ENCODE measurements at regions not wholly inside any gene's neighbourhood (a gene's known extent, or its start where the extent isn't known, plus 50 kb on each side); places are given as distances from the start of the nearest gene placed in this dataset.

GRCh38 chr18:77442393-77442792, 192.7 kb downstream of the GALR1 start:
- no peaks in the 10 kb centered on the region for H3K4me1 ChIP-seq
- H3K27me3 ChIP-seq: no peaks in the 10 kb centered on the region
- DNase-seq: no peak
- no peaks in the 10 kb centered on the region for H3K9me3 ChIP-seq
- no peak overlapping the region for H3K4me3 ChIP-seq
- TF ChIP-seq POLR2A (IDR thresholded peaks at IDR 0.05): no peak
- TF ChIP-seq CTCF (IDR thresholded peaks at IDR 0.05): no peak
- H3K27ac ChIP-seq: no peak overlapping the region
- H3K36me3 ChIP-seq: no peaks in the 10 kb centered on the region

- no peak for DNase-seq
- no peaks in the 10 kb centered on the region for H3K4me1 ChIP-seq
- no peaks in the 10 kb centered on the region for H3K27me3 ChIP-seq
- no peak overlapping the region for H3K27ac ChIP-seq
- no peak for TF ChIP-seq POLR2A (IDR thresholded peaks at IDR 0.05)
- TF ChIP-seq CTCF (IDR thresholded peaks at IDR 0.05): no peak
- H3K36me3 ChIP-seq: no peaks in the 10 kb centered on the region
- no peaks in the 10 kb centered on the region for H3K9me3 ChIP-seq
- no peak overlapping the region for H3K4me3 ChIP-seq
Observed at GRCh38 chr18:77444385-77444784, 194.7 kb downstream of the GALR1 start.

DNA sequence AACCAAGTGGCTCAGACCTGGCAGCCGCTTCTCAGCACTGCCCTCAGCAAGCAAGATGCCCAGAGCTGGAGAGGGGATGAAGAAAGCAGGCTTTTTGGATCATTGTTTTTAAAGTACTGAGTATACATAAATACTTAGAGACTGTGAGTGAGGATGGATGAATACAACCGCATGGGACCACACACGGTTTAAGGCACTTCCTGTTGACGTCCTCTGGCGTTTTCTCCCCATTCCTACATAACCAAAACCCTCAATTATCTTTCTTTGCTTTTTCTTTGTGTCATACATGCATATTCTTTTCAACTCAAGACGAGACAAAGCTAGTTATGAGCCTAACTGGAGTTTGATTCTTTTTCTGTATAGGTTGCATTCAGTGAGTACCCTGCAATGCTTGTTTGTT, 198.4 kb downstream of the GALR1 start:
- H3K36me3 ChIP-seq: no peaks in the 10 kb centered on the region
- no peak for DNase-seq
- no peak overlapping the region for H3K27ac ChIP-seq
- no peaks in the 10 kb centered on the region for H3K4me1 ChIP-seq
- H3K27me3 ChIP-seq: no peaks in the 10 kb centered on the region
- no peaks in the 10 kb centered on the region for H3K9me3 ChIP-seq
- no peak overlapping the region for H3K4me3 ChIP-seq
- no peak for TF ChIP-seq CTCF (IDR thresholded peaks at IDR 0.05)
- no peak for TF ChIP-seq POLR2A (IDR thresholded peaks at IDR 0.05)

GRCh38 chr18:77455004-77455403, 205.4 kb downstream of the GALR1 start:
- no peaks in the 10 kb centered on the region for H3K27me3 ChIP-seq

DNA sequence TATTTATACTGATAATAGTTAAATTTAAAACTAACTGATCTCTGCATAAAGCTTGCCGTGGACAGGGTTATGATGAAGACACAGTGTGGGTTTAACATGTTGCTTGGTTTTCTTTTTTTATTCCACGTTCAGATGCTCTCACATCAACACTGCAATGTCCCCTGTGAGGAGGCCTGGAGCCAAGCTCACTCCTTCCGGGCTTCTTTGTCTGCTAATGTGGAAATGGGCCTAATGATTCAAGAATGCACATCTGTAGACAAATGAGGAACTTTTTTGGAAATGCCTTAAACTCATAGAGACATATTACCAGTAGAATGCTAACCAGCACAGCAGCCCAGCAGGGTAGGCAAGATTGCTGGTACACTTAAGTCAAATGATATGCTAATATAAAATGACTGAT, 208.0 kb downstream of the GALR1 start:
- H3K4me3 ChIP-seq: no peak overlapping the region
- no peak for TF ChIP-seq POLR2A (IDR thresholded peaks at IDR 0.05)
- no peak overlapping the region for H3K27ac ChIP-seq
- DNase-seq: no peak
- H3K27me3 ChIP-seq: no peaks in the 10 kb centered on the region
- no peaks in the 10 kb centered on the region for H3K4me1 ChIP-seq
- no peaks in the 10 kb centered on the region for H3K36me3 ChIP-seq
- H3K9me3 ChIP-seq: no peaks in the 10 kb centered on the region

More at GRCh38 chr18:77455004-77455403, 205.4 kb downstream of the GALR1 start:
- Histone ChIP-seq H3K4me3 (no peak overlapping the region), H3K4me1 (no peaks in the 10 kb centered on the region), H3K36me3 (no peaks in the 10 kb centered on the region), H3K27ac (no peak overlapping the region), H3K9me3 (no peaks in the 10 kb centered on the region)
- TF ChIP-seq POLR2A (IDR thresholded peaks at IDR 0.05): no peak
- TF ChIP-seq CTCF (IDR thresholded peaks at IDR 0.05): no peak
- DNase-seq: no peak

- no peaks in the 10 kb centered on the region for H3K36me3 ChIP-seq
- no peaks in the 10 kb centered on the region for H3K9me3 ChIP-seq
- DNase-seq: no peak
- no peak overlapping the region for H3K4me3 ChIP-seq
- TF ChIP-seq POLR2A (IDR thresholded peaks at IDR 0.05): no peak
- no peak for TF ChIP-seq CTCF (IDR thresholded peaks at IDR 0.05)
- H3K4me1 ChIP-seq: no peaks in the 10 kb centered on the region
- H3K27ac ChIP-seq: no peak overlapping the region
- H3K27me3 ChIP-seq: no peaks in the 10 kb centered on the region
Observed at GRCh38 chr18:77461062-77461688, 211.5 kb downstream of the GALR1 start.
